Mucosa of descending colon (tissue), 3 donors: ENCODE measurements at regions not wholly inside any gene's neighbourhood (a gene's known extent, or its start where the extent isn't known, plus 50 kb on each side); places are given as distances from the start of the nearest gene placed in this dataset.

ENCODE experiments used
- ATAC-seq: fragments of 200-7000 bp; cut with Tn5 transposase; one replicate; pipeline ENCODE4 v1.9.1; 2020; ENCODE audit warnings: mild to moderate bottlenecking, moderate library complexity
- DNase-seq, 3 donors: peaks; one replicate each; pipeline ENCODE4 v3.0.0-alpha.2; 2020
- H3K36me3 ChIP-seq: fragments of 200-600 bp; one replicate; pipeline ENCODE4 v1.8.0; 2021; ENCODE audit warnings: low read depth, mild to moderate bottlenecking
- H3K4me1 ChIP-seq: fragments of 200-600 bp; one replicate; pipeline ENCODE4 v1.8.0; 2021; ENCODE audit warnings: low read depth, mild to moderate bottlenecking
- H3K4me3 ChIP-seq: fragments of 200-600 bp; one replicate; pipeline ENCODE4 v1.8.0; 2021; ENCODE audit warnings: mild to moderate bottlenecking
- H3K9me3 ChIP-seq: fragments of 200-600 bp; one replicate; pipeline ENCODE4 v1.8.0; 2021; ENCODE audit warnings: mild to moderate bottlenecking
- intact Hi-C, 2 donors: fragments of 100-400 bp; cut with DNase I in 1 of 2; cut with micrococcal nuclease in 1 of 2; formaldehyde crosslinking; loops; one replicate each; pipeline versions ENCODE4 v1.11.0 to v1.11.1; 2022; cut with DNase I, micrococcal nuclease
- TF ChIP-seq, protein P1 (sequence below): fragments of 200-600 bp; IDR thresholded peaks from one replicate; pipeline ENCODE4 v1.8.0; 2022; ENCODE audit warnings: antibody characterized with exemption, mild to moderate bottlenecking
- donor health status: DM: no; HTN: no; CAD: no; lungs with moderate emphysema.
- donor health status: DM: no; HTN: no; CAD: no.
- donor health status: DM: no; HTN: yes; CAD: no.

DNA sequence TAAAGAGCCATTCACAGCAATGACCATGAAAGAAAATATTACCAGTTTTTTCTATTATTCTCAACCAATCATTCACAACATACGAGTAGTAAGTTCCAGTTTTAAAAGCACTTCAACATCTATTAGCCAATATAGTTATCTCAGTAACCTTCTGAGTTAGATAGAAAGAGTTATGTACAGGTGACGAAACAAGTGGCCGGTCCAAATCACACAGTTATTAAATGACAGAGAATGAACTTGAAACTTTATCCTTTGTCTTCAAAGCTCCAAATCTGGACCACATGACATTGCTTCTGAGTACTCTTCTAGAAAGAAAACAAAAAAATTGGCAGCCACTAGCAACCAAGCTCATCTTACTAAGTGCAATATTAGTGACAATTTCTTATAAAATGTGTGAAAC lies 393.8 kb downstream of the OMA1 start:
- Histone ChIP-seq H3K4me1 (no peaks in the 10 kb centered on the region), H3K9me3 (no peaks in the 10 kb centered on the region), H3K4me3 (no peak overlapping the region), H3K36me3 (no peaks in the 10 kb centered on the region)
- TF ChIP-seq, protein P1, sequence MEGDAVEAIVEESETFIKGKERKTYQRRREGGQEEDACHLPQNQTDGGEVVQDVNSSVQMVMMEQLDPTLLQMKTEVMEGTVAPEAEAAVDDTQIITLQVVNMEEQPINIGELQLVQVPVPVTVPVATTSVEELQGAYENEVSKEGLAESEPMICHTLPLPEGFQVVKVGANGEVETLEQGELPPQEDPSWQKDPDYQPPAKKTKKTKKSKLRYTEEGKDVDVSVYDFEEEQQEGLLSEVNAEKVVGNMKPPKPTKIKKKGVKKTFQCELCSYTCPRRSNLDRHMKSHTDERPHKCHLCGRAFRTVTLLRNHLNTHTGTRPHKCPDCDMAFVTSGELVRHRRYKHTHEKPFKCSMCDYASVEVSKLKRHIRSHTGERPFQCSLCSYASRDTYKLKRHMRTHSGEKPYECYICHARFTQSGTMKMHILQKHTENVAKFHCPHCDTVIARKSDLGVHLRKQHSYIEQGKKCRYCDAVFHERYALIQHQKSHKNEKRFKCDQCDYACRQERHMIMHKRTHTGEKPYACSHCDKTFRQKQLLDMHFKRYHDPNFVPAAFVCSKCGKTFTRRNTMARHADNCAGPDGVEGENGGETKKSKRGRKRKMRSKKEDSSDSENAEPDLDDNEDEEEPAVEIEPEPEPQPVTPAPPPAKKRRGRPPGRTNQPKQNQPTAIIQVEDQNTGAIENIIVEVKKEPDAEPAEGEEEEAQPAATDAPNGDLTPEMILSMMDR, result no peak
- intact Hi-C loops, result no loop called here
- ATAC-seq, result no peak
- no peak for DNase-seq

DNA sequence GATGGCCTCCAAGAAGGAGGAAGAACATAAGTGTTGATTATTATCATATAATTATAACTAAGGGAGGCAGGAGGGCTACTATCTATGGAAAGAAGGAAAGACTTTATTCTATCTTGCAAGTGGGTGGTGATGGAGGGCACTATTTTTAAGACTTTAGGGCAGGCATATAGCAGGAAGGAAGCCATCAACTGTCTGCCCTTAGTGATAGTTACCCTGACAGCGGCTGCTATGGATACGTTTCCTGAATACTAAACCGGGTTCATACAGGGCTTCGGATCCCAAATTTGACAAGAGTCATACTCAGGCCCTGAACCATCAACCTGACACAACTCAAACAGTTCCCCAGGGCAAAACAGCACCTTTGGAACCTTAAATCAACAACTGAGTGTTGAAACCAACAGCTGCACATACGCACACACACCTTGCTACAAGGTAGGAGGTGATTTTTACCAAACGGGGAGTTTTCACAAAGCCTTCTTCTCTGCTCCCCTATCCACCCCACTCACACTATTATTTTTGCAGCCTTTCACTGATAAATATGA lies 397.2 kb downstream of the OMA1 start:
- no peaks in the 10 kb centered on the region for H3K36me3 ChIP-seq
- intact Hi-C loops, result no loop called here
- no peaks in the 10 kb centered on the region for H3K9me3 ChIP-seq
- no peak overlapping the region for H3K4me3 ChIP-seq
- TF ChIP-seq, protein P1, result no peak
- DNase-seq, result no peak
- no peaks in the 10 kb centered on the region for H3K4me1 ChIP-seq
- no peak for ATAC-seq

DNA sequence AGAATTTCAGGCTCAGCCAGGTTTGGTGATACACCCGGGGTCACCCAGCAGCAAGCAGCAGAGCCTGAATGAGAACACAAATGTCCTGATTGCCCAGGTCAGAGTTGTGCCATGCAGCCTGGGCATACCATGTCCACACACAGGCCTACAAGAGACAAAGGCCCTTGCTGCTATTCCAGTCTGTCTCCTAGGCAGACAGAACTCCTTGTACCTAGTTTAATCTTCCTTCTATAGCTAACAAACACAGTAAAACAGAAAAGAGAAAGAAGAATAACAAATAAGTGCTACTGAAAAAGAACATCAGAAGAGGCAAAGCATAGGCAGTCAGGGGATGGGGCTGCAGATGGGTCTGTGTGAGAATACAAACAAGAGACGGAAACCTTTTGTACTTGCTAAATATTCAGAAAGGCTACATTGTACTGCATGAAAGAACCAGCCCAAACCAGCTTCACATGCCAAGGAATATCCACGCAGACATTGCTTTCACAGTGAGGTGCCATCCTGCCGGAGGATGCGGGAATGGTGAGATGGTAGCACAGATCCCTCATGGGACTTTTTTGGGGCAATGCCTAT lies 401.7 kb downstream of the OMA1 start:
- intact Hi-C loops, result no loop called here
- no peaks in the 10 kb centered on the region for H3K4me1 ChIP-seq
- no peak for ATAC-seq

DNA sequence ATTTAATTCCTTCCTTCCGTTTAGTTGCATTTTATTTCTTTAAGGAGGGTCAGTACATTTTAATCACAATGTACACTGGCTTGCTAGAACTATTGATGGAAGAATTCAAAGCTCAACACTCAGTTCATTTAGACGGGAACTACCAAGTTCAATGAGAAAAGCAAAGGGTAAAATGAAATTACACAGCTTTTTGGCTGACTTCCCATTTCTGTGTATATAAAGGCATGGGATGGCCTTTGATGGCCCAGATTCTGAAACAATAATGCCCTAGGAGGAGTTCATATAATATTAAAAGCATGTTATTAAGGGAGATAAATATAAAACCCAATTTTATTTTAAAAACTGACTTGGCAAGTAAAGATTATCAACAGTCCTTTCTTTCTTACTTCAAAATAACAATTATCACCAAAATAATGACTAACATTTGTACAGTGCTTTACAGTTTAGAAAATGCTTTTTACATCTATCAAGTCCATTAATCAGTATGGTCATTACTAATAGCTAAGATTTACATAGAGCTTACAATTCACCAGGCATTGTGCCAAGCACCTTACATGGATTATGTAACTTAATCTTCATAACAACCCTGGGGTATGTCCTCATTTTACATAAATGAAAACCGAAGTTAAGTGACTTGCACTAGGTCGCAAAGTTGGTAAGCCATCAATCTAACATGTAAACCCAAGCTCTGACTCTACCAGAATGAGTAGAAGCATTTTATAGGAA lies 402.4 kb downstream of the OMA1 start:
- no peak overlapping the region for H3K4me3 ChIP-seq
- no peaks in the 10 kb centered on the region for H3K9me3 ChIP-seq
- ATAC-seq (no peak), DNase-seq (no peak)
- no peaks in the 10 kb centered on the region for H3K36me3 ChIP-seq
- intact Hi-C loops, result no loop called here
- TF ChIP-seq, protein P1, result no peak
- no peaks in the 10 kb centered on the region for H3K4me1 ChIP-seq

More for the DNA sequence above, 401.7 kb downstream of the OMA1 start:
- Histone ChIP-seq H3K9me3 (no peaks in the 10 kb centered on the region), H3K4me3 (no peak overlapping the region), H3K36me3 (no peaks in the 10 kb centered on the region)
- DNase-seq, result no peak
- TF ChIP-seq, protein P1, result no peak

DNA sequence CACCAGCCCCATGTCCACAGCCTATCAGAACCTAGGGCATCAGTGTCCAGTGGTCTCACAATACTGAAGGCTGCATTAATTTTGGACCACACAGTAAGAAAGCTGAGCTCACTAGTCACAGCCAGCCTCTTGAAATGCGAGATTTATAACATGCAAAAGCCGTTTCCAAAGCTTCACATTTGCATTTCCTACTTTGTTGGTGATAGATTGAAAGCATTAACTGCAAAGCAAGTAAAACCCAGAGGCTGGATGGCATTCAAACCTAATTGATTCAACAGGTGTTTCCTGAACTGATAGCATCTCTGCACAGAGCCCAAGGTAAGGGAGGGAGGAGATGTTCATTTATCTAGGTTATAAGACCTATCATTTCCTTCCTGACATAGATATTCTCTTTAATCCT lies 410.1 kb downstream of the OMA1 start:
- TF ChIP-seq, protein P1, result no peak
- H3K9me3 ChIP-seq, result no peaks in the 10 kb centered on the region

More for the DNA sequence above, 410.1 kb downstream of the OMA1 start:
- ATAC-seq, result no peak
- intact Hi-C loops, result no loop called here
- DNase-seq, result no peak
- no peaks in the 10 kb centered on the region for H3K36me3 ChIP-seq
- H3K4me1 ChIP-seq, result no peaks in the 10 kb centered on the region
- H3K4me3 ChIP-seq, result no peak overlapping the region
